Stimulated activated effector memory CD8-positive, alpha-beta T cell treated with anti-CD3 and anti-CD28 coated beads, Interleukin-12 subunit alpha, Interleukin-12 subunit beta, amount 100 ng/mL, for 72 hours (primary cell): ENCODE measurements at regions not wholly inside any gene's neighbourhood (a gene's known extent, or its start where the extent isn't known, plus 50 kb on each side); places are given as distances from the start of the nearest gene placed in this dataset.

Experiments used
- ATAC-seq: fragments of 150-1000 bp; cut with Tn5 transposase; 2 replicates; pipeline ENCODE4 v1.10.0; 2021
- DNase-seq, 2 donors: peaks; one replicate each; pipeline ENCODE4 v3.0.0; 2021 to 2022; ENCODE audit warnings: low spot score in 2 of 2
- H3K27ac Mint-ChIP-seq: one replicate; pipeline ENCODE4 v1.8.0; 2022; ENCODE audit warnings: mild to moderate bottlenecking, mixed read lengths
- H3K36me3 Mint-ChIP-seq: one replicate; pipeline ENCODE4 v1.8.0; 2022; ENCODE audit warnings: mild to moderate bottlenecking, mixed read lengths
- H3K4me1 Mint-ChIP-seq: one replicate; pipeline ENCODE4 v1.8.0; 2022; ENCODE audit warnings: mixed read lengths
- H3K4me3 Mint-ChIP-seq: one replicate; pipeline ENCODE4 v1.8.0; 2022; ENCODE audit warnings: mild to moderate bottlenecking, mixed read lengths
- H3K9me3 Mint-ChIP-seq: one replicate; pipeline ENCODE4 v1.8.0; 2022; ENCODE audit warnings: mixed read lengths

- Mint-ChIP-seq H3K4me3 (no peak overlapping the region), H3K27ac (no peak overlapping the region)
Measured at GRCh38 chr15:27655056-27655455, 444.1 kb downstream of the OCA2 start.

GRCh38 chr15:27650244-27650643 lies 448.9 kb downstream of the OCA2 start:
- no peaks in the 10 kb centered on the region for H3K4me1 Mint-ChIP-seq

More at GRCh38 chr15:27655056-27655455, 444.1 kb downstream of the OCA2 start:
- ATAC-seq = no peak
- H3K4me1 Mint-ChIP-seq = no peaks in the 10 kb centered on the region
- DNase-seq = no peak
- peaks cover 16% of the 10 kb centered on the region for H3K9me3 Mint-ChIP-seq
- no peaks in the 10 kb centered on the region for H3K36me3 Mint-ChIP-seq

DNA sequence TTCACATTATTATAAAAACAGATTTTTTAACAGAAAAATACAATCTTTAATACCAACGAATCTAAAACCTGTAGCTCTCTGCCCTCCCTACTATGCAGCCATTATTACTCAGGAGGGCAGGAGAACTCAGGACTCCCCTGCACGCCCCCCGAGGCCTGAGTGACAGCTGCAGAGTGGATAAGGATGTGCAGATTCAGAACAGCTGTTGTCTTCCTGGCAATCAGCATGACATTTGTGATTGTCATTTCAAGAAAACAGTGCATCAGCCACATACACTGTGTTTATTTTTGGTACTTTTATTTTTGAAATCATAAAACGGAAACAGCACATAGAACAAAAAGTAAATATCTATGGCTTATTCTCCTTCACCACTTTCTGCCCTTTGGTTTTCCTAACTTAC lies 450.8 kb downstream of the OCA2 start:
- H3K9me3 Mint-ChIP-seq = peaks cover 8% of the 10 kb centered on the region
- DNase-seq = no peak
- ATAC-seq = no peak
- H3K36me3 Mint-ChIP-seq = no peaks in the 10 kb centered on the region
- H3K4me1 Mint-ChIP-seq = no peaks in the 10 kb centered on the region
- no peak overlapping the region for H3K4me3 Mint-ChIP-seq
- no peak overlapping the region for H3K27ac Mint-ChIP-seq

More at GRCh38 chr15:27650244-27650643, 448.9 kb downstream of the OCA2 start:
- Mint-ChIP-seq H3K36me3 (no peaks in the 10 kb centered on the region), H3K27ac (no peak overlapping the region), H3K9me3 (peaks cover 12% of the 10 kb centered on the region), H3K4me3 (no peak overlapping the region)
- DNase-seq (no peak), ATAC-seq (no peak)

DNA sequence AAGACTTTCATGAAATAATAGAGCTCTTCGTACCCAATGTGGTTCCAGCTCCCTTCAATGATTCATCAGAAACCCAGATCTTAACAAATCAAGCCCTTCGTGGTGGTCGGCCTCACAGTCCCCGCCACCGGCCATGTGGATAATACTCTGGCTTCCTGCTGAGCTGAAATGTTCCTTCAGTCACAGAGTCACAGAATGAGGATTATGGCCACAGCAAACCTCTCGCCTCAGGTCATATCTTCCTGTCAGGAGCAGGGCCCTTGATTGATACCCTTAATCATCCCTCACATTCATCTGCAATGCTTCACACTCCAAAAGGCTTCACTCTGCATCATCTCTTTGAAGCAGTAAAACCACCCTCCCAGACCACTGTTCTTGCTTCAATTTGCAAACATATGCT lies 452.6 kb downstream of the OCA2 start:
- no peak for DNase-seq
- H3K4me1 Mint-ChIP-seq = no peaks in the 10 kb centered on the region
- peaks cover 19% of the 10 kb centered on the region for H3K9me3 Mint-ChIP-seq
- ATAC-seq = no peak
- no peak overlapping the region for H3K4me3 Mint-ChIP-seq
- H3K36me3 Mint-ChIP-seq = no peaks in the 10 kb centered on the region
- no peak overlapping the region for H3K27ac Mint-ChIP-seq

GRCh38 chr15:27645672-27646071 lies 453.4 kb downstream of the OCA2 start:
- no peak overlapping the region for H3K4me3 Mint-ChIP-seq

GRCh38 chr15:27642981-27643380 lies 456.1 kb downstream of the OCA2 start:
- peaks cover 33% of the 10 kb centered on the region for H3K9me3 Mint-ChIP-seq
- no peaks in the 10 kb centered on the region for H3K4me1 Mint-ChIP-seq
- no peak overlapping the region for H3K4me3 Mint-ChIP-seq
- H3K36me3 Mint-ChIP-seq = no peaks in the 10 kb centered on the region
- ATAC-seq (no peak), DNase-seq (no peak)
- H3K27ac Mint-ChIP-seq = no peak overlapping the region

More at GRCh38 chr15:27645672-27646071, 453.4 kb downstream of the OCA2 start:
- Mint-ChIP-seq H3K9me3 (peaks cover 21% of the 10 kb centered on the region), H3K27ac (no peak overlapping the region), H3K4me1 (no peaks in the 10 kb centered on the region), H3K36me3 (no peaks in the 10 kb centered on the region)
- ATAC-seq (no peak), DNase-seq (no peak)

DNA sequence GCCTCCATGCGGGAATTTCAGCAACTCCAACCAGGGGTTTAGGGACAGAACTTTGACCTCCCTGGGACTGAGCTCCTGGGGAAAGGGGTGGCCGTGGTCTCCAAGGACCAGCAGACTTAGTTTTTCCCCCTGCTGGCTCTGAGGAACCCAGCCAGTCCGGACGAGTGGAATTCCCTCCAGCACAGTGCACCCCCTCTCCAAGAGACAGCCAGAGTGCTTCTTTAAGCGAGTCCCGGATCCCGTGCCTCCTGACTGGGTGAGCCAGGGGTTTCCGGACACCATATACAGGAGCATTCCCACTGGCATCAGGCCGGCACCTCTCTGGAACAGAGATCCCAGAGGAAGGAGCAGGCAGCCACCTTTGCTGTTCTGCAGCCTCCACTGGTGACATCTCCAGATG lies 459.5 kb downstream of the OCA2 start:
- Mint-ChIP-seq H3K27ac (no peak overlapping the region), H3K4me3 (no peak overlapping the region), H3K4me1 (no peaks in the 10 kb centered on the region), H3K36me3 (no peaks in the 10 kb centered on the region), H3K9me3 (peaks cover 34% of the 10 kb centered on the region)
- ATAC-seq = no peak
- no peak for DNase-seq

DNA sequence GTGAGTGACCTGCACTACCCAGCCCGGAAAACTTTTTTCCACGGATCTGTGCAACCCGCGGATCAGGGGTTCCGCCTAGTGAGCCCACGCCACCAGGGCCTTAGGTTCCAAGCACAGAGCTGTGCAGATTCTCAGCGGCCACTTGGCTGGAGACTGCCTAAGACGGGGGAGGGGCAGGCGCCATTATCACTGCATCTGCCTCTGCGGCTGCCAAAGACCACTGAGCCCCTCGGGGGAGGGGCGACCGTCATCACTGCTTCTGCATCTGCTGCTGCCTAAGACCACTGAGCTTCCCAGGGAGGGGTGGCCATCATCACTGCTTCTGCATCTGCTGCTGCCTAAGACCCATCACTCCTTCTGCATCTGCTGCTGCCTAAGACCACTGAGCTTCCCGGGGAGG lies 460.2 kb downstream of the OCA2 start:
- no peaks in the 10 kb centered on the region for H3K4me1 Mint-ChIP-seq
- DNase-seq (no peak), ATAC-seq (no peak)
- peaks cover 36% of the 10 kb centered on the region for H3K9me3 Mint-ChIP-seq
- H3K27ac Mint-ChIP-seq = no peak overlapping the region
- H3K36me3 Mint-ChIP-seq = no peaks in the 10 kb centered on the region
- H3K4me3 Mint-ChIP-seq = no peak overlapping the region

DNA sequence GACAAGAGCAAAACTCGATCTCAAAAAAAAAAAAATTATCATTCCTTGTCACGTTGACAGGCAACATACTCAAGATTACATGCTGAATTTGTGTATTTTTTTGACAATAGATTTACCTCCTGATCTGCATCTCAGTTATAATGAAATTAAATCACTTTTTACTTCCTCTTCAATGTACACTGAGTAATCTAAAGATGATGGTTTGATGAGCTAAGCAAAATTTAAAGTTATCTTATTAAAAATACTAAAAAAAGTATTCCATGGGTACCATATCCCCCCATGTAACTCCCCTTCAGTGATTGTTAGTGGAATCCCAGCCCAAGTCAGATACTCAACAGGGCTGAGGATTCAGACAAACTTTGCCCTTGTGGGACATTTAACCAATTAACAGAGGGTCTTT lies 463.2 kb downstream of the OCA2 start:
- DNase-seq = no peak
- H3K9me3 Mint-ChIP-seq = peaks cover 31% of the 10 kb centered on the region
- no peak for ATAC-seq
- no peaks in the 10 kb centered on the region for H3K36me3 Mint-ChIP-seq
- no peaks in the 10 kb centered on the region for H3K4me1 Mint-ChIP-seq
- H3K27ac Mint-ChIP-seq = no peak overlapping the region
- H3K4me3 Mint-ChIP-seq = no peak overlapping the region

- ATAC-seq = no peak
- Mint-ChIP-seq H3K9me3 (peaks cover 32% of the 10 kb centered on the region), H3K4me1 (no peaks in the 10 kb centered on the region)
Measured at GRCh38 chr15:27628486-27628885, 470.6 kb downstream of the OCA2 start.

GRCh38 chr15:27627623-27628022 lies 471.5 kb downstream of the OCA2 start:
- H3K4me3 Mint-ChIP-seq = no peak overlapping the region
- H3K4me1 Mint-ChIP-seq = no peaks in the 10 kb centered on the region
- no peaks in the 10 kb centered on the region for H3K36me3 Mint-ChIP-seq
- H3K27ac Mint-ChIP-seq = no peak overlapping the region
- DNase-seq = no peak
- ATAC-seq = no peak
- peaks cover 39% of the 10 kb centered on the region for H3K9me3 Mint-ChIP-seq

More at GRCh38 chr15:27628486-27628885, 470.6 kb downstream of the OCA2 start:
- DNase-seq = no peak
- Mint-ChIP-seq H3K36me3 (no peaks in the 10 kb centered on the region), H3K27ac (no peak overlapping the region), H3K4me3 (no peak overlapping the region)

- ATAC-seq = no peak
- Mint-ChIP-seq H3K4me3 (no peak overlapping the region), H3K9me3 (peaks cover 35% of the 10 kb centered on the region), H3K27ac (no peak overlapping the region), H3K36me3 (no peaks in the 10 kb centered on the region), H3K4me1 (no peaks in the 10 kb centered on the region)
- no peak for DNase-seq
Measured at GRCh38 chr15:27623560-27624305, 475.4 kb downstream of the OCA2 start.

DNA sequence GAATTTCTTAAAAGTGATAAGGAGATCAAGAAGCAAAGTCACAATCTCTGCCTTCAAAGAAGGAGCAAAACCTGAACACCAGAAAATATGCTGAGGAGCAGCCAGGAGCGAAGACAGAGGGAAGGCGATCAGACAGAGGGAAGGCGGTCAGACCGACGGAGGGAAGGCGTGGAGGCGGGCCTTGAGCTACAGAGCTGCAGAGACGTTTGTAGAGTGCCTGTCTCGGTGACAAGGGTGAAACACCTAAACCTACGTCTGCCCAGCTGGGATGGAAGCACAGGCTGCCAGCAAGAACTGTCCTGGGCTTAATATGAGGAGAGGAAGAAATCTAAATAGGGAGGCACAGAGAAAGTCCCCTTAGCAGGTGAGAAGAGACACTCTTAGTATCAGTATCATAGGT lies 476.0 kb downstream of the OCA2 start:
- peaks cover 31% of the 10 kb centered on the region for H3K9me3 Mint-ChIP-seq
- no peaks in the 10 kb centered on the region for H3K4me1 Mint-ChIP-seq
- no peak overlapping the region for H3K4me3 Mint-ChIP-seq
- ATAC-seq (no peak), DNase-seq (no peak)
- H3K27ac Mint-ChIP-seq = no peak overlapping the region
- H3K36me3 Mint-ChIP-seq = no peaks in the 10 kb centered on the region

DNA sequence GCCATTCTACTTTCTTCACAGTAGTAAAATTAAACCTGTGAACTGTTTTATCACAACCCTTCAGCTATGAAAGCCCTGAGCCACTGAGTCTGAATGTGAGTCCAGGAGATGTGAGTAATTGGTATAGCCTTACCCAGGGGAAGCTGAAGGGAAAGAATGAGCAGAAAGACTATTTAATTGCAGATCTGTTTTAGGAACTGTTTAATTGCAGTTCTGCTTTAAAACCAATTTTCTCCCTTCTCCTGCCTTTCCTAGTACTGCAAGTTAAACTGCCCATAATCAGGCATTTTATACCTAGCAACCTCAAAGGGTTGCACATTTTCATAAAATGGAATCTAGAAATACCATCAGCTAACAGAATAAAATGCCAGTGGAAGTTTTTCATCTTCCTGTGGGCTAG lies 476.7 kb downstream of the OCA2 start:
- Mint-ChIP-seq H3K36me3 (no peaks in the 10 kb centered on the region), H3K27ac (no peak overlapping the region), H3K4me3 (no peak overlapping the region), H3K4me1 (no peaks in the 10 kb centered on the region), H3K9me3 (peaks cover 23% of the 10 kb centered on the region)
- ATAC-seq (no peak), DNase-seq (no peak)

DNA sequence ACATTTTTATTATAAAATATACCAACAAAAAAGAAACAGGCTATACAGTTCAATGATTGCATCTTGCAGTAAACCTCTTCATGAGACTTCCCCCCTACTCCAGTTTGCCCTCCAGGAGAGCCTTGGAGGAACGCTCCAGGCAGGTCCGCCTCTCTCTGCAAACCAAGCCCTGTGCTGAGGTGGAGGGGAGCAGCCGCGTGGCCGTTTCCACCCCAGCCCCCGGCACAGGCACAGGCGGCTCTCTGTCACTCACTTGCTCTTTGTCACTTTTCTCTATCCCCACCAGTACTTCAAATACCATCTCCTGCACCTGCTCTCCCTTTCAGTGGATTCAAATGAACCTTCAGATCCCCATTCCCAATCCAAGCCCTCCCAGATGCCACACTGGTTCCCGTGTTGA lies 479.9 kb downstream of the OCA2 start:
- H3K36me3 Mint-ChIP-seq = no peaks in the 10 kb centered on the region
- ATAC-seq (no peak), DNase-seq (no peak)
- H3K4me3 Mint-ChIP-seq = no peak overlapping the region
- no peak overlapping the region for H3K27ac Mint-ChIP-seq
- H3K9me3 Mint-ChIP-seq = peaks cover 16% of the 10 kb centered on the region
- no peaks in the 10 kb centered on the region for H3K4me1 Mint-ChIP-seq

- no peaks in the 10 kb centered on the region for H3K36me3 Mint-ChIP-seq
- no peak overlapping the region for H3K4me3 Mint-ChIP-seq
- H3K9me3 Mint-ChIP-seq = peaks cover 12% of the 10 kb centered on the region
- H3K27ac Mint-ChIP-seq = no peak overlapping the region
- DNase-seq (no peak), ATAC-seq (no peak)
- H3K4me1 Mint-ChIP-seq = no peaks in the 10 kb centered on the region
Measured at GRCh38 chr15:27617013-27617412, 482.1 kb downstream of the OCA2 start.
